AG10803 (cell line): ENCODE measurements at regions not wholly inside any gene's neighbourhood (a gene's known extent, or its start where the extent isn't known, plus 50 kb on each side); places are given as distances from the start of the nearest gene placed in this dataset.
"Not testable (repeated sequence)": the region's sequence is repeated elsewhere in the genome, so short reads cannot be mapped to it uniquely, and the experiment has no call there.

Experiments used
- DNase-seq: peaks from one replicate; pipeline ENCODE4 v3.0.0; 2010; ENCODE audit warnings: low read depth
- H3K4me3 ChIP-seq: 2 replicates; pipeline ENCODE4 v1.5.1; 2011; ENCODE audit warnings: mild to moderate bottlenecking, low read length, control low read depth
- TF ChIP-seq, protein P1 (sequence below): conservative IDR thresholded peaks from 2 replicates; pipeline ENCODE4 v1.5.1; 2011; ENCODE audit warnings: mild to moderate bottlenecking, low read length, control low read depth, inconsistent platforms

DNA sequence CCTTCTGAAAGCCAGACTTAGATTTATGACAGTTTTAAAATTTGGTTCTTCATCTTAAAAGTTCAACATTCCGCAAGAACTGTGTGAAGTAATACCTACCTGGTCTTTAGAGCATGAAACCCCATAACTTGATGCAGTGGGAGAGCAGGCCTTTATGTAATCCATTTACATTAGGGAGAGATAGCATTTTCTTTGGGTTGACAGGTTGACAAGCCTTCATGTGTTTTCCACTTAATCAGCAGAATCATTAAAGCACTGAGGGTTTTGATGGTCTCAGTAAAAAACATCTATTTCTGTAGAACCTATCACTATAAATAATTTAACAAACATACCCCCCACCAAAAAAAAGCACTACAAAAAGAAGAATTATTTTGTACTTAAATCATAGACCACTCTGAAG lies 121.6 kb upstream of the KIF2A start:
- H3K4me3 ChIP-seq: no peak overlapping the region

DNA sequence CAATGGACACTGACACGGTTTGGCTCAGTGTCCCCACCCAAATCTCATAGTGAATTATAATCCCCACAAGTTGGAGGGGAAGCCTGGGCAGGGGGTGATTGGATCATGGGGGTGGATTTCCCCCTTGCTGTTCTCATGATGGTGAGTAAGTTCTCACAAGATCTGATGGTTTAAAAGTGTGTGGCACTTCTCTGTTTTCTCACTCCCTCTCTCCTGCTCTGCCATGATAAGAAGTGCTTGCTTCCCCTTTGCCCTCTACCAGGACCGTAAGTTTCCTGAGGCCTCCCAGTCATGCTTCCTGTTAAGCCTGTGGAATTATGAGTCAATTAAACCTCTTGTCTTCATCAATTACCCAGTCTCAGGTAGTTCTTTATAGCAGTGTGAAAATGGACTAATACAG lies 115.8 kb upstream of the KIF2A start:
- TF ChIP-seq, protein P1, sequence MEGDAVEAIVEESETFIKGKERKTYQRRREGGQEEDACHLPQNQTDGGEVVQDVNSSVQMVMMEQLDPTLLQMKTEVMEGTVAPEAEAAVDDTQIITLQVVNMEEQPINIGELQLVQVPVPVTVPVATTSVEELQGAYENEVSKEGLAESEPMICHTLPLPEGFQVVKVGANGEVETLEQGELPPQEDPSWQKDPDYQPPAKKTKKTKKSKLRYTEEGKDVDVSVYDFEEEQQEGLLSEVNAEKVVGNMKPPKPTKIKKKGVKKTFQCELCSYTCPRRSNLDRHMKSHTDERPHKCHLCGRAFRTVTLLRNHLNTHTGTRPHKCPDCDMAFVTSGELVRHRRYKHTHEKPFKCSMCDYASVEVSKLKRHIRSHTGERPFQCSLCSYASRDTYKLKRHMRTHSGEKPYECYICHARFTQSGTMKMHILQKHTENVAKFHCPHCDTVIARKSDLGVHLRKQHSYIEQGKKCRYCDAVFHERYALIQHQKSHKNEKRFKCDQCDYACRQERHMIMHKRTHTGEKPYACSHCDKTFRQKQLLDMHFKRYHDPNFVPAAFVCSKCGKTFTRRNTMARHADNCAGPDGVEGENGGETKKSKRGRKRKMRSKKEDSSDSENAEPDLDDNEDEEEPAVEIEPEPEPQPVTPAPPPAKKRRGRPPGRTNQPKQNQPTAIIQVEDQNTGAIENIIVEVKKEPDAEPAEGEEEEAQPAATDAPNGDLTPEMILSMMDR: no peak
- DNase-seq: no peak
- no peak overlapping the region for H3K4me3 ChIP-seq

More for the DNA sequence above, 121.6 kb upstream of the KIF2A start:
- DNase-seq: no peak
- TF ChIP-seq, protein P1: no peak

DNA sequence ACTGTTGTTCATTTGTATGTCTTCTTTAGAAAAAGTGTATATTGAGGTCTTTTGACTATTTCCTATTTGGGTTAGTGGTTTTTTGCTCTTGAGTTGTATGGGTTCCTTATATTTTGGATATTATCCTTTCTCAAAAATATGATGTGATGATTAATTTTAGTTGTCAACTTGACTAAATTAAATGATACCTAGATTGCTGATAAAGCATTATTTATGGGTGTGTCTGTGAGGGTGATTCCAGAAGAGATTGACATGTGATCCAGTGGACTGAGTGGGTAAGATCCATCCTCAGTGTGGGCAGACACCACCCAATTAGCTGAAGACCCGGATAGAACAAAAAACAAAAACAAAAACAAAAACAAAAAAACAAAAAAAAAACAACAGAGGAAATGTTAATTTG lies 115.1 kb upstream of the KIF2A start:
- no peak for DNase-seq
- TF ChIP-seq, protein P1: no peak
- H3K4me3 ChIP-seq: no peak overlapping the region

DNA sequence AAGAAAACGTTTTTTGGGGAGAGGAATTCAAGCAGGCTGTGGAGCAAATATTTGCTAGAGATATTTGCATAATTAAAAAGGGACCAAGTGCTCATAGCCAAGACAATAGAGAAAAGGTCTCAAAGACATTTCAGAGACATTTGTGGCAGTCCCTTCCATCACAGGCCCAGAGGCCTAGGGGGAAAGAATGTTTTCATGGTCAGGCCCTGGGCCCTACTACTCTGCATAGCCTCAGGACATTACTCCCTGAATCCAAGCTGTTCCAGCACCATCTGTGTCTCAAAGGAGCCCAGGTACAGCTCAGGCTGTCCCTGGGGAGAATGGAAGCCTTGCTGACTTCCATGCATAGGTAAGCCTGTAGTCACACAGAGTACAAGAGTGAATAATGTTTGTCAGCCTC lies 113.0 kb upstream of the KIF2A start:
- TF ChIP-seq, protein P1: no peak
- DNase-seq: no peak
- no peak overlapping the region for H3K4me3 ChIP-seq

DNA sequence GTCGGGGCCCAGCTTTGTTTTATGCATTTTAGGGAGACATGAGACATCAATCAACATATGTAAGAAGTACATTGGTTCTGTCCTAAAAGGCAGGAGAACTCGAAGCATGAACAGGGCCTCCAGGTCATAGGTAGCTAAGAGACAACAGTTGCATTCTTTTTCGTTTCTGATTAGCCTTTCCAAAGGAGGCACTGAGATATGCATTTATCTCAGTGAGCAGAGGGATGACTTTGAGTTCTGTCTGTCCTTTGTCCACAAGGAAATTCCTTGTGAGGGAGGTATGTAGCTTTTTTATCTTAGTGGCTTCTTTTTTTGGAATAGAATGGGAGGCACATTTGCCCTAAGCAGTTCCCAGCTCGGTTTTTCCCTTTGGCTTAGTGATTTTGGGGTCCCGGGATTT lies 109.5 kb upstream of the KIF2A start:
- DNase-seq, H3K4me3 ChIP-seq: not testable (repeated sequence)

DNA sequence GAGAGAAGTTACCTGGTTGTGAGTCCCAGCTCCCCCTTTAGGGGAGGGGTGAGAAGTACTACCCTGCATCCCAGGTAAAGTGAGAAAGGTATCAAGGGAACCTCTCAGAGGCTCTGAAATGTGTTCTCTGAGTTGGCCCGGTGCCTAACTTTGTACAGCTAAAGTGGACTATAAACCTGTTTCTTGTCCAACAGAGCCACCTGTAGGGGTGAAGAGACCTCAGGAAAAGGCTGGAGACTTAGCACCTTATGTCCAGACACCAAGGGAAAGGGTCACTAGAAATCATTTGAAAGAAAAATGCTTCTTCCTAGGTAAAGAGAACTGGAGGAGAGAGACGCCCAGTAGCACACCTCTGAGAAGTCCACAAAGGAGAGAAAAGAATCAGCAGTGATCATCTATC lies 108.3 kb upstream of the KIF2A start:
- TF ChIP-seq, protein P1: no peak
- H3K4me3 ChIP-seq: no peak overlapping the region
- DNase-seq: no peak

DNA sequence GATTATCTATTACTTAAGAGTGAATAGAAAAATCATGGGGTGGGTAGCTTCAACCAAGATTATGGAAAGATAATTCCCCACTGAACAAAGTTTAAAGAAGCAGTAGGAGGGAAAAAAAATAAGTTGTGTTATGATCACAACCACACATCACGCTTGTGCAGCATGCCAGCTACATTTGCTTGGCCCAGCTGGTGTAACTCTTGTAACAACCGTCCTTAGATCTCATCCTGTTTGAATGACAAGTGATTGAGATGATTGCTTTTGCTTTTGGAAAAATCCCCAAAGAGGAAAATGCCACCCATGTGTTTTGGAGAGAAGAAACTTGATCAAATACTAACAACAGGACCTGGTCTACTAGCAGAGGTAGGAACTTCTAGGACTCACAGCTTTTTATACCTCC lies 107.6 kb upstream of the KIF2A start:
- no peak for DNase-seq
- TF ChIP-seq, protein P1: no peak
- no peak overlapping the region for H3K4me3 ChIP-seq
